ENCODE measurements at regions not wholly inside any gene's neighbourhood (a gene's known extent, or its start where the extent isn't known, plus 50 kb on each side); places are given as distances from the start of the nearest gene placed in this dataset.

DNA sequence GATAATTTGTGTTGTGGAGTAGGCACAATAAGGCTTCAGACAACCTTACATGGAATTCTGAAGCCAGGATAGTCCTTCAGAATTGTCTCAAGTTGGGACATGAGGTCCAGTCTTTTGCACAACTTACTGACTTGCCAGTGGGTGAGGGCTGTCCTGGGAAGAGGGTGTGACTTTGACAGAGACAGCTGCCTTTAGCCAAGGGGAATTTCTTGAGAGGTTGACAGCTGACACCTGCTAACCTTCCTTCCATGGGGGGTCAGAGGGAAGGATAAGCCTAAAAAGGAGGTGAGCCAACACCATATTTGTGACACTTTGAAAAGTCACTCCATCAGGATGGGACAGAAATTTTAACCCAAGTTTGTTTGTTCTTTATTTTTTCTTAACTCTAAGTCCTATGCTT, 907.8 kb upstream of the CRIM1 start:
- TF ChIP-seq POLR2A (IDR thresholded peaks at IDR 0.05) = no peak
- TF ChIP-seq, protein P1, sequence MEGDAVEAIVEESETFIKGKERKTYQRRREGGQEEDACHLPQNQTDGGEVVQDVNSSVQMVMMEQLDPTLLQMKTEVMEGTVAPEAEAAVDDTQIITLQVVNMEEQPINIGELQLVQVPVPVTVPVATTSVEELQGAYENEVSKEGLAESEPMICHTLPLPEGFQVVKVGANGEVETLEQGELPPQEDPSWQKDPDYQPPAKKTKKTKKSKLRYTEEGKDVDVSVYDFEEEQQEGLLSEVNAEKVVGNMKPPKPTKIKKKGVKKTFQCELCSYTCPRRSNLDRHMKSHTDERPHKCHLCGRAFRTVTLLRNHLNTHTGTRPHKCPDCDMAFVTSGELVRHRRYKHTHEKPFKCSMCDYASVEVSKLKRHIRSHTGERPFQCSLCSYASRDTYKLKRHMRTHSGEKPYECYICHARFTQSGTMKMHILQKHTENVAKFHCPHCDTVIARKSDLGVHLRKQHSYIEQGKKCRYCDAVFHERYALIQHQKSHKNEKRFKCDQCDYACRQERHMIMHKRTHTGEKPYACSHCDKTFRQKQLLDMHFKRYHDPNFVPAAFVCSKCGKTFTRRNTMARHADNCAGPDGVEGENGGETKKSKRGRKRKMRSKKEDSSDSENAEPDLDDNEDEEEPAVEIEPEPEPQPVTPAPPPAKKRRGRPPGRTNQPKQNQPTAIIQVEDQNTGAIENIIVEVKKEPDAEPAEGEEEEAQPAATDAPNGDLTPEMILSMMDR (IDR thresholded peaks at IDR 0.05) = no peak
